ENCODE measurements at regions not wholly inside any gene's neighbourhood (a gene's known extent, or its start where the extent isn't known, plus 50 kb on each side); places are given as distances from the start of the nearest gene placed in this dataset.

DNA sequence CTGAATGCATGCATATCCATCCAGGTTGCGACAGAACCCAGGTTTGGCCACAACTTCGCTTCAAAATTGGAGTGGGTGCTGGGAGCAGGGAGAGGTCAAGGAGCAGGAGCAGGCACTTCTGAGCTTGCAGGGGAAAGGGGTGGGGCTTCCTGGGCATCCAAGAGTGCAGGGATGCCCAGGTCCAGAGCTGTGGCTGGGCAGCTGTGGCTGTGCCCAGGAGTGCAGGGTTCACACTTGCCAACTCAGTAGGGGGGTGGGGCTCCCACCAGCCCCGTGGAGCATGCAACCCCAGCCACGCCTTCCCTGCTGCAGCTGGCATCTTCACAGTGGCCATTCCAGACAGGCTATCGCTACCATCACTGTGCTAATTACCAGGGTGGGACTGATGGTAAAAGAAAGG lies 115.3 kb upstream of the MTNR1B start:
- TF ChIP-seq, protein P1, sequence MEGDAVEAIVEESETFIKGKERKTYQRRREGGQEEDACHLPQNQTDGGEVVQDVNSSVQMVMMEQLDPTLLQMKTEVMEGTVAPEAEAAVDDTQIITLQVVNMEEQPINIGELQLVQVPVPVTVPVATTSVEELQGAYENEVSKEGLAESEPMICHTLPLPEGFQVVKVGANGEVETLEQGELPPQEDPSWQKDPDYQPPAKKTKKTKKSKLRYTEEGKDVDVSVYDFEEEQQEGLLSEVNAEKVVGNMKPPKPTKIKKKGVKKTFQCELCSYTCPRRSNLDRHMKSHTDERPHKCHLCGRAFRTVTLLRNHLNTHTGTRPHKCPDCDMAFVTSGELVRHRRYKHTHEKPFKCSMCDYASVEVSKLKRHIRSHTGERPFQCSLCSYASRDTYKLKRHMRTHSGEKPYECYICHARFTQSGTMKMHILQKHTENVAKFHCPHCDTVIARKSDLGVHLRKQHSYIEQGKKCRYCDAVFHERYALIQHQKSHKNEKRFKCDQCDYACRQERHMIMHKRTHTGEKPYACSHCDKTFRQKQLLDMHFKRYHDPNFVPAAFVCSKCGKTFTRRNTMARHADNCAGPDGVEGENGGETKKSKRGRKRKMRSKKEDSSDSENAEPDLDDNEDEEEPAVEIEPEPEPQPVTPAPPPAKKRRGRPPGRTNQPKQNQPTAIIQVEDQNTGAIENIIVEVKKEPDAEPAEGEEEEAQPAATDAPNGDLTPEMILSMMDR (optimal IDR thresholded peaks at IDR 0.05 in 1 of 3, IDR thresholded peaks at IDR 0.05 in 1 of 3, conservative IDR thresholded peaks at IDR 0.05 in 1 of 3; ENCODE audit: extremely low read depth in 1 of 3, insufficient read depth in 2 of 3, low read length in 3 of 3), result no peak
- TF ChIP-seq EZH2 (IDR thresholded peaks at IDR 0.05; ENCODE audit: low read length), result no peak

Measured in keratinocyte (primary cell).